HepG2 (cell line): ENCODE measurements at regions not wholly inside any gene's neighbourhood (a gene's known extent, or its start where the extent isn't known, plus 50 kb on each side); places are given as distances from the start of the nearest gene placed in this dataset.

ENCODE experiments used
- ATAC-seq: fragments of 200-7000 bp; cut with Tn5 transposase; 3 replicates; pipeline ENCODE4 v1.9.1; 2020; ENCODE audit warnings: mild to moderate bottlenecking, moderate library complexity
- BruUV-seq: library from RNA; stranded (reverse); fragments of 400-500 nt; replicated peaks from 2 replicates; lab custom pipeline; 2021; lab: Mats Ljungman, UMichigan
- CTCF ChIA-PET: fragments of 300-600 bp; formaldehyde crosslinking; extraction: SDS; loops from one replicate; lab custom pipeline; 2021; ENCODE audit warnings: low total read pairs, inconsistent platforms, low intra/inter-chr PET ratio; lab: Yijun Ruan, JAX
- POLR2A ChIA-PET: fragments of 350-600 bp; sonication (Branson Sonifier 250); formaldehyde crosslinking; loops from one replicate; lab custom pipeline; 2020; ENCODE audit warnings: antibody characterized with exemption, inconsistent platforms; lab: Yijun Ruan, JAX
- DNase-seq: peaks from one replicate; pipeline ENCODE4 v3.0.0-alpha.2; 2015; ENCODE audit warnings: low spot score
- FAIRE-seq: peaks from 3 replicates; lab custom pipeline; 2011; peaks lifted over from hg19 to GRCh38; lab: Jason Lieb, UNC
- H2AFZ ChIP-seq: one replicate; pipeline ENCODE4 v1.6.1; 2011; ENCODE audit warnings: low read length, inconsistent platforms
- H3K27ac ChIP-seq: fragments of 300-600 bp; 3 replicates; pipeline ENCODE4 v1.8.0; 2011; ENCODE audit warnings: mixed run types, mild to moderate bottlenecking, mixed read lengths, low read length, inconsistent platforms; ENCODE audit not compliant: insufficient read depth; ENCODE audit errors: extremely low read length
- H3K27me3 ChIP-seq, 2 experiments: fragments of 200-600 bp in 1 of 2; 2 replicates in 1 of 2; 3 replicates in 1 of 2; pipeline versions ENCODE4 v1.6.0 to v1.8.0; 2011; ENCODE audit warnings: low read length in 2 of 2, mild to moderate bottlenecking in 2 of 2, moderate library complexity in 2 of 2, inconsistent platforms in 1 of 2; ENCODE audit not compliant: insufficient read depth in 2 of 2, control insufficient read depth in 1 of 2
- H3K36me3 ChIP-seq, 2 experiments: fragments of 200-600 bp in 1 of 2; replicated peaks in 1 of 2; 2 replicates in 1 of 2; 3 replicates in 1 of 2; pipeline versions ENCODE4 v1.5.1 to v1.8.0; 2011; ENCODE audit warnings: low read length in 2 of 2, inconsistent platforms in 1 of 2; ENCODE audit not compliant: insufficient read depth in 2 of 2, control insufficient read depth in 1 of 2
- H3K4me1 ChIP-seq: 2 replicates; pipeline ENCODE4 v1.5.1; 2012; ENCODE audit warnings: low read length, inconsistent platforms; ENCODE audit not compliant: insufficient read depth
- H3K4me2 ChIP-seq: 2 replicates; pipeline ENCODE4 v1.6.0; 2011; ENCODE audit warnings: low read depth, low read length, inconsistent platforms
- H3K4me3 ChIP-seq, 3 experiments: fragments of 200-600 bp in 1 of 3; sonication (generic), shearing (Covaris generic) in 1 of 3; replicated peaks in 1 of 3; 2 replicates each; pipeline ENCODE4 v1.5.1; 2011 to 2016; ENCODE audit warnings: low read length in 3 of 3, inconsistent platforms in 2 of 3, low read depth in 2 of 3, mild to moderate bottlenecking in 2 of 3, control low read depth in 1 of 3, mixed read lengths in 1 of 3; ENCODE audit not compliant: insufficient read depth in 1 of 3
- H3K79me2 ChIP-seq: one replicate; pipeline ENCODE4 v1.6.1; 2011; ENCODE audit warnings: low read length, inconsistent platforms; ENCODE audit not compliant: insufficient read depth
- H3K9ac ChIP-seq: 2 replicates; pipeline ENCODE4 v1.6.0; 2011; ENCODE audit warnings: mild to moderate bottlenecking, low read depth, low read length, inconsistent platforms; ENCODE audit not compliant: insufficient read depth
- H3K9me3 ChIP-seq: 2 replicates; pipeline ENCODE4 v1.5.1; 2012; ENCODE audit warnings: mild to moderate bottlenecking, low read length
- H4K20me1 ChIP-seq: 2 replicates; pipeline ENCODE4 v1.6.0; 2011; ENCODE audit warnings: inconsistent platforms, mild to moderate bottlenecking, low read length, moderate library complexity; ENCODE audit not compliant: insufficient read depth
- HOXA9 ChIP-seq: sonication (generic); formaldehyde crosslinking; IDR thresholded peaks from 2 replicates; pipeline ENCODE4 v1.8.1; 2022; ENCODE audit warnings: missing genetic modification reagents, mild to moderate bottlenecking, moderate library complexity, borderline replicate concordance
- KAT2B ChIP-seq: fragments of 150-350 bp; IDR thresholded peaks from 2 replicates; pipeline ENCODE4 v1.6.1; 2014; ENCODE audit warnings: low read depth, low read length, borderline replicate concordance
- KDM6A ChIP-seq: IDR thresholded peaks from 2 replicates; pipeline ENCODE4 v1.6.1; 2016; ENCODE audit warnings: low read depth
- MTF2 ChIP-seq: sonication (generic); formaldehyde crosslinking; IDR thresholded peaks from 2 replicates; pipeline ENCODE4 v1.5.0; 2020; ENCODE audit warnings: missing genetic modification reagents, borderline replicate concordance
- MXI1 ChIP-seq: IDR thresholded peaks from 3 replicates; pipeline ENCODE4 v1.6.1; 2012; ENCODE audit warnings: low read depth, low read length, inconsistent platforms, borderline replicate concordance
- PBX2 ChIP-seq: IDR thresholded peaks from 2 replicates; pipeline ENCODE4 v1.6.1; 2016; ENCODE audit warnings: control low read depth
- RORA ChIP-seq: sonication (generic); formaldehyde crosslinking; IDR thresholded peaks from 2 replicates; pipeline ENCODE4 v1.5.0; 2020; ENCODE audit warnings: mild to moderate bottlenecking, missing genetic modification reagents, moderate library complexity
- SMYD3 ChIP-seq: sonication (generic); formaldehyde crosslinking; IDR thresholded peaks from 2 replicates; pipeline ENCODE4 v1.8.1; 2023; ENCODE audit warnings: mild to moderate bottlenecking, missing genetic modification reagents
- SP4 ChIP-seq: sonication (generic); formaldehyde crosslinking; IDR thresholded peaks from 2 replicates; pipeline ENCODE4 v1.8.1; 2023; ENCODE audit warnings: mild to moderate bottlenecking, missing genetic modification reagents
- TEAD2 ChIP-seq: sonication (generic); formaldehyde crosslinking; IDR thresholded peaks from 2 replicates; pipeline ENCODE4 v1.9.0; 2021; ENCODE audit warnings: missing genetic modification reagents
- TEAD3 ChIP-seq: optimal IDR thresholded peaks from 2 replicates; pipeline ENCODE3; 2016; ENCODE audit warnings: borderline replicate concordance
- ZNF670 ChIP-seq: sonication (generic); formaldehyde crosslinking; IDR thresholded peaks from 2 replicates; pipeline ENCODE4 v1.8.0; 2022; ENCODE audit warnings: mild to moderate bottlenecking, missing genetic modification reagents, borderline replicate concordance
- WGBS: methylation state at CpG from one replicate; pipeline ENCODE4 v1.1.6; 2017; ENCODE audit warnings: low lambda C conversion rate; 5-methylcytosine and 5-hydroxymethylcytosine counted together
- in situ Hi-C: cut with HindIII; loops from 2 replicates; pipeline ENCODE4 v1.10.0; 2017; ENCODE audit warnings: low pct_unique_long_range_greater_than_20kb; ENCODE audit not compliant: extremely low pct_ligation_motif_present
- intact Hi-C: fragments of 100-400 bp; cut with micrococcal nuclease; formaldehyde crosslinking; loops from one replicate; pipeline ENCODE4 v1.10.0; 2022; ENCODE audit not compliant: unreplicated experiment
- TF ChIP-seq, protein P1 (sequence below): sonication (generic); formaldehyde crosslinking; IDR thresholded peaks from 2 replicates; pipeline ENCODE4 v1.5.1; 2020; ENCODE audit warnings: missing genetic modification reagents, mild to moderate bottlenecking, borderline replicate concordance

GRCh38 chr10:10438335-10439100 is 579.2 kb upstream of the CELF2 start:
- intact Hi-C loops (no loop called here), in situ Hi-C loops (no loop called here)
- Histone ChIP-seq H3K79me2 (no peaks in the 10 kb centered on the region), H3K27ac (no peak overlapping the region), H3K36me3 (no peaks in the 10 kb centered on the region), H3K4me3 (no peak overlapping the region), H3K9me3 (peaks cover 73% of the 10 kb centered on the region), H4K20me1 (no peaks in the 10 kb centered on the region), H3K9ac (no peak overlapping the region), H3K4me1 (no peaks in the 10 kb centered on the region), H2AFZ (no peak overlapping the region), H3K27me3 (no peaks in the 10 kb centered on the region), H3K4me2 (no peak overlapping the region)
- BruUV-seq: no TSS peak
- WGBS: 0% methylated on average over 1 of the region's 1 CpG
- no peak for ATAC-seq
- DNase-seq: no peak
- TF ChIP-seq HOXA9 (CRISPR knock-in tag): no peak
- no peak for TF ChIP-seq PBX2 (CRISPR knock-in tag)
- TF ChIP-seq ZNF670 (CRISPR knock-in tag): no peak
- TF ChIP-seq TEAD2 (CRISPR knock-in tag): no peak
- no peak for TF ChIP-seq RORA (CRISPR knock-in tag)
- TF ChIP-seq, protein P1, sequence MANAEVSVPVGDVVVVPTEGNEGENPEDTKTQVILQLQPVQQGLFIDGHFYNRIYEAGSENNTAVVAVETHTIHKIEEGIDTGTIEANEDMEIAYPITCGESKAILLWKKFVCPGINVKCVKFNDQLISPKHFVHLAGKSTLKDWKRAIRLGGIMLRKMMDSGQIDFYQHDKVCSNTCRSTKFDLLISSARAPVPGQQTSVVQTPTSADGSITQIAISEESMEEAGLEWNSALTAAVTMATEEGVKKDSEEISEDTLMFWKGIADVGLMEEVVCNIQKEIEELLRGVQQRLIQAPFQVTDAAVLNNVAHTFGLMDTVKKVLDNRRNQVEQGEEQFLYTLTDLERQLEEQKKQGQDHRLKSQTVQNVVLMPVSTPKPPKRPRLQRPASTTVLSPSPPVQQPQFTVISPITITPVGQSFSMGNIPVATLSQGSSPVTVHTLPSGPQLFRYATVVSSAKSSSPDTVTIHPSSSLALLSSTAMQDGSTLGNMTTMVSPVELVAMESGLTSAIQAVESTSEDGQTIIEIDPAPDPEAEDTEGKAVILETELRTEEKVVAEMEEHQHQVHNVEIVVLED (CRISPR knock-in tag): no peak
- TF ChIP-seq KDM6A (CRISPR knock-in tag): no peak
- no peak for TF ChIP-seq MXI1
- no peak for TF ChIP-seq TEAD3 (CRISPR knock-in tag)
- TF ChIP-seq MTF2 (CRISPR knock-in tag): no peak
- no peak for TF ChIP-seq KAT2B
- no peak for TF ChIP-seq SMYD3 (CRISPR knock-in tag)
- no peak for TF ChIP-seq SP4
- CTCF ChIA-PET: no interaction called here
- FAIRE-seq: no peak
- POLR2A ChIA-PET: no interaction called here
